Neural cell (in vitro differentiated cells): ENCODE measurements at regions not wholly inside any gene's neighbourhood (a gene's known extent, or its start where the extent isn't known, plus 50 kb on each side); places are given as distances from the start of the nearest gene placed in this dataset.

ENCODE experiments used
- H2AFZ ChIP-seq: fragments of 200-600, 300-800 bp; sonication (generic), shearing (Covaris generic); 2 replicates; pipeline ENCODE4 v1.6.0; 2014; ENCODE audit warnings: low read depth, mild to moderate bottlenecking, antibody characterized with exemption, low read length, moderate library complexity
- H3F3A ChIP-seq: fragments of 200-600 bp; shearing (Covaris generic); 2 replicates; pipeline ENCODE4 v1.6.1; 2016; ENCODE audit warnings: mild to moderate bottlenecking, moderate library complexity, mixed read lengths, antibody characterized with exemption, low read length; ENCODE audit not compliant: insufficient read depth, poor library complexity, severe bottlenecking
- H3K27ac ChIP-seq: fragments of 200-600, 300-800 bp; sonication (generic), shearing (Covaris generic); 2 replicates; pipeline ENCODE4 v1.5.1; 2014; ENCODE audit warnings: mild to moderate bottlenecking, low read length, moderate library complexity
- H3K27me3 ChIP-seq: fragments of 300-800, 200-600 bp; sonication (generic), shearing (Covaris generic); 2 replicates; pipeline ENCODE4 v1.6.0; 2014; ENCODE audit warnings: mild to moderate bottlenecking, low read depth, low read length, moderate library complexity; ENCODE audit not compliant: insufficient read depth
- H3K36me3 ChIP-seq: fragments of 300-800, 200-600 bp; sonication (generic), shearing (Covaris generic); 2 replicates; pipeline ENCODE4 v1.5.1; 2014; ENCODE audit warnings: mild to moderate bottlenecking, antibody characterized with exemption, low read length, moderate library complexity; ENCODE audit not compliant: insufficient read depth
- H3K4me2 ChIP-seq: fragments of 300-800, 200-600 bp; sonication (generic), shearing (Covaris generic); 2 replicates; pipeline ENCODE4 v1.6.0; 2014; ENCODE audit warnings: mild to moderate bottlenecking, low read length
- H3K4me3 ChIP-seq: fragments of 300-800, 200-600 bp; sonication (generic), shearing (Covaris generic); 2 replicates; pipeline ENCODE4 v1.5.1; 2014; ENCODE audit warnings: mild to moderate bottlenecking, low read length, moderate library complexity
- H3K79me2 ChIP-seq: fragments of 200-600 bp; shearing (Covaris generic); replicated peaks from 2 replicates; pipeline ENCODE4 v1.6.0; 2014; ENCODE audit warnings: mild to moderate bottlenecking, low read length, moderate library complexity; ENCODE audit not compliant: insufficient read depth
- H3K9ac ChIP-seq: fragments of 300-800, 200-600 bp; sonication (generic), shearing (Covaris generic); 2 replicates; pipeline ENCODE4 v1.6.1; 2016; ENCODE audit warnings: mild to moderate bottlenecking, low read length, mixed read lengths
- H3K9me2 ChIP-seq: fragments of 200-600 bp; shearing (Covaris generic); 2 replicates; pipeline ENCODE4 v1.6.1; 2016; ENCODE audit warnings: mild to moderate bottlenecking, low read length, mixed read lengths; ENCODE audit not compliant: insufficient read depth
- H3K9me3 ChIP-seq: fragments of 200-600, 300-800 bp; sonication (generic), shearing (Covaris generic); 2 replicates; pipeline ENCODE4 v1.6.1; 2016; ENCODE audit warnings: mild to moderate bottlenecking, mixed run types, low read length, moderate library complexity, mixed read lengths
- H4K20me1 ChIP-seq: fragments of 200-600 bp; shearing (Covaris generic); 2 replicates; pipeline ENCODE4 v1.6.1; 2016; ENCODE audit warnings: mild to moderate bottlenecking, mixed run types; ENCODE audit not compliant: insufficient read depth
- CTCF ChIP-seq: fragments of 450-650 bp; IDR thresholded peaks from 2 replicates; pipeline ENCODE4 v1.5.1; 2014; ENCODE audit warnings: antibody characterized with exemption, mild to moderate bottlenecking, moderate library complexity; ENCODE audit not compliant: poor library complexity, severe bottlenecking
- EP300 ChIP-seq: fragments of 450-650 bp; conservative IDR thresholded peaks from 2 replicates; pipeline ENCODE4 v1.6.1; 2014; ENCODE audit warnings: antibody characterized with exemption, mild to moderate bottlenecking, moderate library complexity; ENCODE audit not compliant: poor library complexity, severe bottlenecking
- EZH2 ChIP-seq: fragments of 200-600, 300-800 bp; shearing (Covaris generic), sonication (generic); IDR thresholded peaks from 2 replicates; pipeline ENCODE4 v1.6.1; 2014; ENCODE audit warnings: antibody characterized with exemption, low read length, borderline replicate concordance, mild to moderate bottlenecking; ENCODE audit not compliant: insufficient read depth, poor library complexity, severe bottlenecking
- MXI1 ChIP-seq: fragments of 450-650 bp; conservative IDR thresholded peaks from 2 replicates; pipeline ENCODE4 v1.6.1; 2014; ENCODE audit warnings: antibody characterized with exemption, mild to moderate bottlenecking; ENCODE audit not compliant: poor library complexity, severe bottlenecking
- POLR2AphosphoS5 ChIP-seq: IDR thresholded peaks from 2 replicates; pipeline ENCODE4 v1.6.1; 2012
- RAD21 ChIP-seq: fragments of 450-650 bp; conservative IDR thresholded peaks from 2 replicates; pipeline ENCODE4 v1.6.1; 2014; ENCODE audit warnings: antibody characterized with exemption, mild to moderate bottlenecking, moderate library complexity
- SMC3 ChIP-seq: fragments of 450-650 bp; conservative IDR thresholded peaks from 2 replicates; pipeline ENCODE4 v1.6.1; 2014; ENCODE audit warnings: antibody characterized with exemption, mild to moderate bottlenecking, moderate library complexity; ENCODE audit not compliant: poor library complexity
- TAF1 ChIP-seq: IDR thresholded peaks from 2 replicates; pipeline ENCODE4 v1.6.1; 2012; ENCODE audit warnings: low read depth
- TF ChIP-seq, protein P1 (sequence below): IDR thresholded peaks from 2 replicates; pipeline ENCODE4 v1.6.1; 2012; ENCODE audit warnings: borderline replicate concordance

GRCh38 chr22:27489178-27489675, 312.3 kb downstream of the MN1 start:
- Histone ChIP-seq H3K36me3 (no peaks in the 10 kb centered on the region), H3K9me3 (no peaks in the 10 kb centered on the region), H4K20me1 (no peaks in the 10 kb centered on the region), H3F3A (no peaks in the 10 kb centered on the region), H3K4me2 (no peak overlapping the region), H3K79me2 (no peaks in the 10 kb centered on the region), H3K27ac (no peak overlapping the region), H3K4me3 (no peak overlapping the region), H3K27me3 (no peaks in the 10 kb centered on the region), H2AFZ (no peak overlapping the region), H3K9me2 (no peaks in the 10 kb centered on the region), H3K9ac (no peak overlapping the region)
- TF ChIP-seq RAD21 (no peak), CTCF (no peak), TAF1 (no peak), MXI1 (no peak), EP300 (no peak), POLR2AphosphoS5 (no peak), SMC3 (no peak), EZH2 (no peak)
- TF ChIP-seq, protein P1, sequence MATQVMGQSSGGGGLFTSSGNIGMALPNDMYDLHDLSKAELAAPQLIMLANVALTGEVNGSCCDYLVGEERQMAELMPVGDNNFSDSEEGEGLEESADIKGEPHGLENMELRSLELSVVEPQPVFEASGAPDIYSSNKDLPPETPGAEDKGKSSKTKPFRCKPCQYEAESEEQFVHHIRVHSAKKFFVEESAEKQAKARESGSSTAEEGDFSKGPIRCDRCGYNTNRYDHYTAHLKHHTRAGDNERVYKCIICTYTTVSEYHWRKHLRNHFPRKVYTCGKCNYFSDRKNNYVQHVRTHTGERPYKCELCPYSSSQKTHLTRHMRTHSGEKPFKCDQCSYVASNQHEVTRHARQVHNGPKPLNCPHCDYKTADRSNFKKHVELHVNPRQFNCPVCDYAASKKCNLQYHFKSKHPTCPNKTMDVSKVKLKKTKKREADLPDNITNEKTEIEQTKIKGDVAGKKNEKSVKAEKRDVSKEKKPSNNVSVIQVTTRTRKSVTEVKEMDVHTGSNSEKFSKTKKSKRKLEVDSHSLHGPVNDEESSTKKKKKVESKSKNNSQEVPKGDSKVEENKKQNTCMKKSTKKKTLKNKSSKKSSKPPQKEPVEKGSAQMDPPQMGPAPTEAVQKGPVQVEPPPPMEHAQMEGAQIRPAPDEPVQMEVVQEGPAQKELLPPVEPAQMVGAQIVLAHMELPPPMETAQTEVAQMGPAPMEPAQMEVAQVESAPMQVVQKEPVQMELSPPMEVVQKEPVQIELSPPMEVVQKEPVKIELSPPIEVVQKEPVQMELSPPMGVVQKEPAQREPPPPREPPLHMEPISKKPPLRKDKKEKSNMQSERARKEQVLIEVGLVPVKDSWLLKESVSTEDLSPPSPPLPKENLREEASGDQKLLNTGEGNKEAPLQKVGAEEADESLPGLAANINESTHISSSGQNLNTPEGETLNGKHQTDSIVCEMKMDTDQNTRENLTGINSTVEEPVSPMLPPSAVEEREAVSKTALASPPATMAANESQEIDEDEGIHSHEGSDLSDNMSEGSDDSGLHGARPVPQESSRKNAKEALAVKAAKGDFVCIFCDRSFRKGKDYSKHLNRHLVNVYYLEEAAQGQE, result no peak

GRCh38 chr22:27490080-27490479, 311.5 kb downstream of the MN1 start:
- Histone ChIP-seq H3K4me2 (no peak overlapping the region), H3K79me2 (no peaks in the 10 kb centered on the region), H2AFZ (no peak overlapping the region), H3K9ac (no peak overlapping the region), H4K20me1 (no peaks in the 10 kb centered on the region), H3F3A (no peaks in the 10 kb centered on the region), H3K27ac (no peak overlapping the region), H3K9me3 (no peaks in the 10 kb centered on the region), H3K4me3 (no peak overlapping the region), H3K36me3 (no peaks in the 10 kb centered on the region), H3K9me2 (no peaks in the 10 kb centered on the region), H3K27me3 (no peaks in the 10 kb centered on the region)
- TF ChIP-seq EZH2, result no peak
- no peak for TF ChIP-seq POLR2AphosphoS5
- TF ChIP-seq, protein P1, result no peak
- TF ChIP-seq CTCF, result no peak
- no peak for TF ChIP-seq RAD21
- TF ChIP-seq EP300, result no peak
- no peak for TF ChIP-seq MXI1
- TF ChIP-seq SMC3, result no peak
- TF ChIP-seq TAF1, result no peak
